ENCODE measurements at regions not wholly inside any gene's neighbourhood (a gene's known extent, or its start where the extent isn't known, plus 50 kb on each side); places are given as distances from the start of the nearest gene placed in this dataset.

- no peak overlapping the region for H3K4me3 ChIP-seq (ENCODE audit: low read length)
- H3K9me3 ChIP-seq (ENCODE audit: insufficient read depth, low read depth, low read length) = no peaks in the 10 kb centered on the region
- no peaks in the 10 kb centered on the region for H3K36me3 ChIP-seq (ENCODE audit: insufficient read depth, low read depth, low read length)
- H3K27me3 ChIP-seq (ENCODE audit: insufficient read depth, low read length) = no peaks in the 10 kb centered on the region
- H3K9ac ChIP-seq (ENCODE audit: low read depth, low read length) = no peak overlapping the region
- H3K4me1 ChIP-seq (ENCODE audit: insufficient read depth, low read length) = no peaks in the 10 kb centered on the region
- H3K27ac ChIP-seq (ENCODE audit: low read length) = no peak overlapping the region
Observed at GRCh38 chr4:125891597-125892258, 577.0 kb downstream of the FAT4 start.

GRCh38 chr4:125904802-125905201 lies 590.0 kb downstream of the FAT4 start:
- no peak overlapping the region for H3K4me3 ChIP-seq (ENCODE audit: low read length)
- no peaks in the 10 kb centered on the region for H3K27me3 ChIP-seq (ENCODE audit: insufficient read depth, low read length)
- no peaks in the 10 kb centered on the region for H3K9me3 ChIP-seq (ENCODE audit: insufficient read depth, low read depth, low read length)
- no peaks in the 10 kb centered on the region for H3K4me1 ChIP-seq (ENCODE audit: insufficient read depth, low read length)
- H3K27ac ChIP-seq (ENCODE audit: low read length) = no peak overlapping the region
- H3K9ac ChIP-seq (ENCODE audit: low read depth, low read length) = no peak overlapping the region
- H3K36me3 ChIP-seq (ENCODE audit: insufficient read depth, low read depth, low read length) = no peaks in the 10 kb centered on the region

- Histone ChIP-seq H3K9me3 (ENCODE audit: insufficient read depth, low read depth, low read length) (peaks cover 10% of the 10 kb centered on the region; the same call in 1 of the 2 replicates), H3K4me3 (ENCODE audit: low read length) (no peak overlapping the region), H3K27me3 (ENCODE audit: insufficient read depth, low read length) (no peaks in the 10 kb centered on the region), H3K36me3 (ENCODE audit: insufficient read depth, low read depth, low read length) (no peaks in the 10 kb centered on the region), H3K9ac (ENCODE audit: low read depth, low read length) (no peak overlapping the region), H3K4me1 (ENCODE audit: insufficient read depth, low read length) (no peaks in the 10 kb centered on the region), H3K27ac (ENCODE audit: low read length) (no peak overlapping the region)
Observed at GRCh38 chr4:125911058-125911457, 596.3 kb downstream of the FAT4 start.

- H3K4me3 ChIP-seq (ENCODE audit: low read length) = no peak overlapping the region
- peaks cover 10% of the 10 kb centered on the region; the same call in 1 of the 2 replicates for H3K9me3 ChIP-seq (ENCODE audit: insufficient read depth, low read depth, low read length)
- no peaks in the 10 kb centered on the region for H3K36me3 ChIP-seq (ENCODE audit: insufficient read depth, low read depth, low read length)
- no peaks in the 10 kb centered on the region for H3K27me3 ChIP-seq (ENCODE audit: insufficient read depth, low read length)
- H3K9ac ChIP-seq (ENCODE audit: low read depth, low read length) = no peak overlapping the region
- no peak overlapping the region for H3K27ac ChIP-seq (ENCODE audit: low read length)
- no peaks in the 10 kb centered on the region for H3K4me1 ChIP-seq (ENCODE audit: insufficient read depth, low read length)
Observed at GRCh38 chr4:125911481-125911880, 596.7 kb downstream of the FAT4 start.

GRCh38 chr4:125917559-125917958 lies 602.8 kb downstream of the FAT4 start:
- Histone ChIP-seq H3K4me3 (ENCODE audit: low read length) (no peak overlapping the region), H3K4me1 (ENCODE audit: insufficient read depth, low read length) (no peaks in the 10 kb centered on the region), H3K9me3 (ENCODE audit: insufficient read depth, low read depth, low read length) (no peaks in the 10 kb centered on the region), H3K9ac (ENCODE audit: low read depth, low read length) (no peak overlapping the region), H3K27ac (ENCODE audit: low read length) (no peak overlapping the region), H3K27me3 (ENCODE audit: insufficient read depth, low read length) (no peaks in the 10 kb centered on the region), H3K36me3 (ENCODE audit: insufficient read depth, low read depth, low read length) (no peaks in the 10 kb centered on the region)

GRCh38 chr4:125928652-125929051 lies 613.9 kb downstream of the FAT4 start:
- Histone ChIP-seq H3K4me3 (ENCODE audit: low read length) (no peak overlapping the region), H3K27ac (ENCODE audit: low read length) (no peak overlapping the region), H3K36me3 (ENCODE audit: insufficient read depth, low read depth, low read length) (no peaks in the 10 kb centered on the region), H3K27me3 (ENCODE audit: insufficient read depth, low read length) (no peaks in the 10 kb centered on the region), H3K9me3 (ENCODE audit: insufficient read depth, low read depth, low read length) (no peaks in the 10 kb centered on the region), H3K9ac (ENCODE audit: low read depth, low read length) (no peak overlapping the region), H3K4me1 (ENCODE audit: insufficient read depth, low read length) (no peaks in the 10 kb centered on the region)

GRCh38 chr4:125938541-125938940 lies 623.8 kb downstream of the FAT4 start:
- Histone ChIP-seq H3K27me3 (ENCODE audit: insufficient read depth, low read length) (no peaks in the 10 kb centered on the region), H3K27ac (ENCODE audit: low read length) (no peak overlapping the region), H3K4me3 (ENCODE audit: low read length) (no peak overlapping the region), H3K9me3 (ENCODE audit: insufficient read depth, low read depth, low read length) (no peaks in the 10 kb centered on the region), H3K36me3 (ENCODE audit: insufficient read depth, low read depth, low read length) (no peaks in the 10 kb centered on the region), H3K4me1 (ENCODE audit: insufficient read depth, low read length) (no peaks in the 10 kb centered on the region), H3K9ac (ENCODE audit: low read depth, low read length) (no peak overlapping the region)

- H3K36me3 ChIP-seq (ENCODE audit: insufficient read depth, low read depth, low read length) = no peaks in the 10 kb centered on the region
- H3K4me3 ChIP-seq (ENCODE audit: low read length) = no peak overlapping the region
- no peaks in the 10 kb centered on the region for H3K9me3 ChIP-seq (ENCODE audit: insufficient read depth, low read depth, low read length)
- no peaks in the 10 kb centered on the region for H3K4me1 ChIP-seq (ENCODE audit: insufficient read depth, low read length)
- no peaks in the 10 kb centered on the region for H3K27me3 ChIP-seq (ENCODE audit: insufficient read depth, low read length)
- no peak overlapping the region for H3K9ac ChIP-seq (ENCODE audit: low read depth, low read length)
- no peak overlapping the region for H3K27ac ChIP-seq (ENCODE audit: low read length)
Observed at GRCh38 chr4:125940426-125940825, 625.7 kb downstream of the FAT4 start.

- H3K27ac ChIP-seq (ENCODE audit: low read length) = no peak overlapping the region
- no peaks in the 10 kb centered on the region for H3K36me3 ChIP-seq (ENCODE audit: insufficient read depth, low read depth, low read length)
- H3K4me3 ChIP-seq (ENCODE audit: low read length) = no peak overlapping the region
- no peaks in the 10 kb centered on the region for H3K9me3 ChIP-seq (ENCODE audit: insufficient read depth, low read depth, low read length)
- H3K9ac ChIP-seq (ENCODE audit: low read depth, low read length) = no peak overlapping the region
- H3K4me1 ChIP-seq (ENCODE audit: insufficient read depth, low read length) = no peaks in the 10 kb centered on the region
- no peaks in the 10 kb centered on the region for H3K27me3 ChIP-seq (ENCODE audit: insufficient read depth, low read length)
Observed at GRCh38 chr4:125944966-125945365, 630.2 kb downstream of the FAT4 start.

GRCh38 chr4:125948021-125948420 lies 633.3 kb downstream of the FAT4 start:
- H3K9me3 ChIP-seq (ENCODE audit: insufficient read depth, low read depth, low read length) = no peaks in the 10 kb centered on the region
- no peak overlapping the region for H3K27ac ChIP-seq (ENCODE audit: low read length)
- no peak overlapping the region for H3K4me3 ChIP-seq (ENCODE audit: low read length)
- H3K36me3 ChIP-seq (ENCODE audit: insufficient read depth, low read depth, low read length) = no peaks in the 10 kb centered on the region
- H3K4me1 ChIP-seq (ENCODE audit: insufficient read depth, low read length) = no peaks in the 10 kb centered on the region
- no peaks in the 10 kb centered on the region for H3K27me3 ChIP-seq (ENCODE audit: insufficient read depth, low read length)
- H3K9ac ChIP-seq (ENCODE audit: low read depth, low read length) = no peak overlapping the region

- no peaks in the 10 kb centered on the region for H3K4me1 ChIP-seq (ENCODE audit: insufficient read depth, low read length)
- no peaks in the 10 kb centered on the region for H3K27me3 ChIP-seq (ENCODE audit: insufficient read depth, low read length)
- no peaks in the 10 kb centered on the region for H3K9me3 ChIP-seq (ENCODE audit: insufficient read depth, low read depth, low read length)
- no peak overlapping the region for H3K4me3 ChIP-seq (ENCODE audit: low read length)
- H3K27ac ChIP-seq (ENCODE audit: low read length) = no peak overlapping the region
- no peaks in the 10 kb centered on the region for H3K36me3 ChIP-seq (ENCODE audit: insufficient read depth, low read depth, low read length)
- no peak overlapping the region for H3K9ac ChIP-seq (ENCODE audit: low read depth, low read length)
Observed at GRCh38 chr4:125951261-125951887, 636.6 kb downstream of the FAT4 start.

- no peak overlapping the region for H3K27ac ChIP-seq (ENCODE audit: low read length)
- no peaks in the 10 kb centered on the region for H3K27me3 ChIP-seq (ENCODE audit: insufficient read depth, low read length)
- no peaks in the 10 kb centered on the region for H3K36me3 ChIP-seq (ENCODE audit: insufficient read depth, low read depth, low read length)
- H3K9ac ChIP-seq (ENCODE audit: low read depth, low read length) = no peak overlapping the region
- no peak overlapping the region for H3K4me3 ChIP-seq (ENCODE audit: low read length)
- no peaks in the 10 kb centered on the region for H3K4me1 ChIP-seq (ENCODE audit: insufficient read depth, low read length)
- H3K9me3 ChIP-seq (ENCODE audit: insufficient read depth, low read depth, low read length) = no peaks in the 10 kb centered on the region
Observed at GRCh38 chr4:125952631-125953030, 637.9 kb downstream of the FAT4 start.

Measured in iPS-20b (cell line).